G401 (cell line): ENCODE measurements at regions not wholly inside any gene's neighbourhood (a gene's known extent, or its start where the extent isn't known, plus 50 kb on each side); places are given as distances from the start of the nearest gene placed in this dataset.

Experiments used
- DNase-seq: peaks from one replicate; pipeline ENCODE4 v3.0.0-alpha.2; 2015; ENCODE audit warnings: low spot score
- in situ Hi-C: cut with HindIII; loops from 2 replicates; pipeline ENCODE4 v1.10.0; 2016; ENCODE audit warnings: low sequenced_read_pairs, mixed read lengths

GRCh38 chr7:115674467-115675024 lies 356.0 kb downstream of the TFEC start:
- in situ Hi-C loops, result no loop called here
- no peak for DNase-seq

GRCh38 chr7:115672024-115672423 lies 358.5 kb downstream of the TFEC start:
- in situ Hi-C loops, result no loop called here
- DNase-seq, result no peak

DNA sequence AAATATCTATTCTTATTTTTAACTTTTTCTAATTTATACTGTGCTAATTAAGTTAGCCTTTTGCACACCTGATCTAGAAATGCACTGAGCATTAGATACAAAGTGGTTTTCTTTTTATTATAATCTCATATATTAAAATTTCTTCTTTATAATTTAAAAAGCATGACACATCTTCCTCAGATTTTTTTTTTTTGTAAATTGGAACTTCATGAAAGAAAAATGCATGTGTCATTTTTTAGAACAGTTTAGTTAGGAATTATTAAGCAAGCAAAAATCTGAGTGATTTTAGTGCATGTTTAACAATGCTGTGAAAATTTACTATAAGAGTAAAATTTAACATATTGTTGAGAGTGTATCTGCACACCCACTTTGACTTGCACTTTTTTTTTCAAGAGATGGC lies 367.9 kb downstream of the TFEC start:
- no peak for DNase-seq
- in situ Hi-C loops, result no loop called here

- in situ Hi-C loops, result no loop called here
- DNase-seq, result no peak
Measured at GRCh38 chr7:115662120-115662519, 368.4 kb downstream of the TFEC start.

DNA sequence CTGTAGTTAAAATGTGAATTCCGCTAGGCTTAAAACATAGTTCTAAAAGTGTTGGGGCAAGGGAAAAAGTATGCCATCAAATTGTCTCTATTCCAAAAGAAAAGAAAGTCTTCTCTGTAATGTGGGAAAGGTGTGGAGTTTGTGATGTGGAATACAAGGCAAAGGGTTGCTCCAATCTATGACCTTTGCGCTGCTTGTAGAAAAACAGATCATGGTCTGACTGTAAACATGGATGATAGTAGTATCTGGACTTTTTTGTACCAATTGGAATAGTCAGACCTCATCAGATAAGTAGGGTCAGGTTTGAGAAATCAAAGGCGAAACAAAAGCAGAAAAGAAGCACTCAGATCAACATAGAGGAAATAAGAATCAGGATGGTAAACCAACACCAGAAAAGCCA lies 372.3 kb downstream of the TFEC start:
- in situ Hi-C loops, result no loop called here

DNA sequence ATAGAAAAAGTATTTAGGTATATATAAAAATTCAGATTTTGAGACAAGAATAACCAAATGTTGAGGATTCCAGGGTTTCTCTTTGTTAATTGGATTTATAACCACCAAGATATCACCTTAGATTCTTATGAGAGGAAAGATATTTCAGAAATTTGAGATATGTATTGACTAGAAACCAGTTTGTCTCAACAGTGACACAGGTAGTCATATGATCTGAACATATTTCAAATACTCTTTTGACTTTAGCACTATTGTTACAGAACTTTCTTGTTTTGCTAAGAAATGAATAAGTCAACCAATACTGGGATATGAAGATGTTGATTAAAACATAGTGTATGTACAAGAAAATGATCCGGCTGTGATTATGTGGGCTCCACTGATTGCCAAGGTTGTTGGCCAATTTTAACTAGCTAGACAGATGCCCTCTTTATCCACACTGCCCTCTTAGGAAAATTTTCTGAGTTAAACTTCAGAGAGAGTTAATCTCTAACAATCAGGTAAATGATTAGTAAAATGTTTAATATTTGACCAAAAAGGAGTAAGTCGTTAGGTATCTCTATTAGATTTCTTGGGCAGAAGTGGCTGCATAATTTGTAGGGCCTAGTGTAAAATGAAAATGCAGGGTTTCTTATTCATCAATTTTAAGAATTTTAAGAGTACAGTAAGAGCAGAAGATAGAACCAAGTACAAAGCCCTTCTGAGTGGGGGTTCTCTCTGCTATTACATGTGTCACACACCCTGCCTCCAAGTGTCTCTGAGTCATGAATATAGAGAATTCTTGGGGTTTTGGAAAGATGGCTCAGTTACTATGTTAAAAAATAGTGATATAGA lies 376.0 kb downstream of the TFEC start:
- in situ Hi-C loops, result no loop called here
- no peak for DNase-seq

More for the DNA sequence above, 372.3 kb downstream of the TFEC start:
- DNase-seq, result no peak

DNA sequence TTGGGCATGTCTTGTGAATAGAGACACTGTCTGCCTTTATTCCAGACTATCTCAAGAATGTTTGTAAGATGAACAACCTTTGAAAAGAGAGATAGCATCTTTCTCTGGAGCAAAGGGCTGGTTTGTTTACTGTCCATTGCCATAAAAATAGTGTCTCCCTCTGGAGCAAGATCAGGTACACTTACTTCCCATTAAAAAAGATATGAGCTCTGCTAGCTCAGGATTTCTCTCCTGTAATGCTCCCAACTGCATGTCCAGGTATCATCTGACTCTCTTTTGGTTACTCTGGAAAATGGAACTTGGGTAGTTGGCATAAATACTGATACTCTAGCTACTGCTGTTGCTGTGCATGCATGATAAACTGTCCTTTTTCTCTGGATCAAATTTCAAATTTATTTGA lies 381.1 kb downstream of the TFEC start:
- in situ Hi-C loops, result no loop called here
- no peak for DNase-seq

DNA sequence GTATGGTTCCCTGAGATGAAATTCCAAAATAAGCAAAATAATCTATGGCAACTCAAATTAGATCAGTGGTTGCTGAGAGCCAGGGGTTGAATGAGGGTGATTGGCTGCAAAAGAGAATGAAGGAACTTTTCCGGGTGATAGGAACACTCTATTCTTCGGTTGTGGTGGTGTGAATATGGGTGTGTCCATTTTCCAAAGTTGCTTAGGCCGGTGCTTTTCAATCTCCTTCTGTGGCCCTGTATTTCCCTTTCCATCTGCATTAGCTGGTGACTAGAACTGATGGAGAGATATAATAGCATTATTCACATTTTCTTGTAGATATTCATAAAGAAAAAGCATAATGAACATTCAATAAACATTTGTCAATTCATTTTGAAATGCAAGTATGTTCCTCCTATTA lies 382.9 kb downstream of the TFEC start:
- DNase-seq, result no peak
- in situ Hi-C loops, result no loop called here

- DNase-seq, result no peak
- in situ Hi-C loops, result no loop called here
Measured at GRCh38 chr7:115642194-115642593, 388.4 kb downstream of the TFEC start.

DNA sequence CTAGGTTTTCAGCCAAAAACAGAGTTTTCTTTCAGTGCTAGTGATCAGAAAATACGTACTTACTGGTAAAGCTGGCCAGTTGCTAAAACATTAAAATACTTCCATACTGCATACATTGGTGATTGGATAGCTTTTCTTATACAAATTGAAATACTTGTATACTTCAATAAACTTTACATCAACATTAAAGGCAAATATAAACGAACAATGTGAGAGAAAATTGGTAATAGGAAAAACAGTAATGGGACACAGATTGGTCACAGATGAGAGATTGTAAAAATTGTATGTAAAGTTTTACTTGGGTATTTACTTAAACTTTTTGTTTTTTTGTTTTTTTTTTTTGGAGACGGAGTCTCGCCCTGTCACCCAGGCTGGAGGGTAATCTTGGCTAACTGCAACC lies 391.7 kb downstream of the TFEC start:
- in situ Hi-C loops, result no loop called here
- DNase-seq, result no peak

GRCh38 chr7:115637128-115637527 lies 393.4 kb downstream of the TFEC start:
- DNase-seq, result no peak
- in situ Hi-C loops, result no loop called here

DNA sequence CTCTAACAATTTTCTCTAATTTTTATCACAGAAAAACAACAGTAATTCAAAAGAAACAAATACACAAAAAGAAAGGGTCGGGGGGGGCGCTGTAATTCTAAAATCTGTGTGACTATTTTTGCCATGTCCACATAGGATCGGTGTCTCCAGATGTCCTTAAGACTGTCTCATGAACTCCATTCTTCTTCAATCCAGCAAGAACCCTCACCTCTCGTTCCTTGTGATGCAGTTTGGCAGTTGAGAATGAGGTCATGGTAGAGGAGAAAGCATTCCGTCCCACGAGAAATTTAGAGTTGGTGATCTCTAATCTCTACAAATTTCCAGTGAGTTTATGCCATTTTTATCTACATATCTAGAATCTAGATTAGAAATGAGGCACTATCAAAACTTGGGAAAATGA lies 394.7 kb downstream of the TFEC start:
- no peak for DNase-seq
- in situ Hi-C loops, result no loop called here

DNA sequence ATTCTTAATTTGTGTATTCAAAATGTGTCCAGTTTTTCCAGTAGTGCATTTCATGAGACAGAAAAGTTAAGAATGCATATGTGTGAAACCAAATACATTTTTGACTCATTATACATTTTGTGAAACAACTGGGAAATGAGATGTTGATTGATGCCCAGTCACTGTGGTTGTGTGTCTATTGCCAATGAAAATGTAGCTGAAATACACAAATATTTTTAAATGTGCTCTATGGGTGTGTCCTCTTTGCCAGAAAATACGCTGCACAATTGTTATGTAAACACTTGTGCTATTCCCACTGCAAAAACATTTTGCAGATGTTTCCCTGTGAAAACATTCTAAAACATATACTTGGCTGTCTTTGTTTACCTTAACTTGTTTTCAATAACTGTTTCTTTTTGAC lies 395.2 kb downstream of the TFEC start:
- in situ Hi-C loops, result no loop called here
- no peak for DNase-seq

DNA sequence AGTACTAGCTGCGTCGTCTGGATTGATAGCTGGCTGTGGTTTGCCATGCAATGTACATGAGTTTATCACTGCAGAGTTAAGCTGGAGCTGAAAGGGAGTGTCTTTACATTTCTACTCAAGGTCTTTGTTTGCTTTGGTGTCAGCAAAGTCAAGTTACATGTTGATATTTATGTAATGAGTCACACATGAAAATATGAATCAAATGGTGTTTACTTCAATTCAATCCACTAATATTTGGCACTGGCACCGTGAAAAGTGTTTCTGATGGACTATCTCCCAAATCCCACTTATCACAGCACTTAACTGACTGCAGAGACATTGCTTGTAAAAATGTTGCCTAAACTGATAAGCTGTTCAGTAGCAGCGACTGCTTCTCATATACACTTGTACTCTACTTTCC lies 395.9 kb downstream of the TFEC start:
- in situ Hi-C loops, result no loop called here
- DNase-seq, result no peak

GRCh38 chr7:115632636-115633035 lies 397.9 kb downstream of the TFEC start:
- in situ Hi-C loops, result no loop called here
- DNase-seq, result no peak

GRCh38 chr7:115631782-115632181 lies 398.8 kb downstream of the TFEC start:
- DNase-seq, result no peak
- in situ Hi-C loops, result no loop called here

GRCh38 chr7:115630049-115630448 lies 400.5 kb downstream of the TFEC start:
- no peak for DNase-seq
- in situ Hi-C loops, result no loop called here

DNA sequence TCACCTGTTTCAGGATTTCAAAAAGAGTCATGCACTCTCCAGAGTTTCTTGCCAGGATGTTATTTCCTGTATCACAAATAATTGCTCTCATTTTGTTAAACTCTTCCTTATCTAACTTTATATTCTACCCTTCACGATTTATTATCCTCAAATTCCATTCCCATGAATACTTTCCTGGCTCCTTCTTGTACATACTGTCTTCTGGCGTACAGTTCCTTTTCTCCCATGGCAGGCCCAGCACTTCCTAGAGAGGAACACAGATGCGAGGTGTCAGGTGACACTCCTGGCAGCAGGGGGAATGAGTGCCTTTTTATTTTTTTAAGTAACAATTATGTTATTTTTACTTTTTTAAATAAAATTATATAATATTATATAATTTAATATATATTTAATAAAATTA lies 411.9 kb downstream of the TFEC start:
- in situ Hi-C loops, result no loop called here
- DNase-seq, result no peak

DNA sequence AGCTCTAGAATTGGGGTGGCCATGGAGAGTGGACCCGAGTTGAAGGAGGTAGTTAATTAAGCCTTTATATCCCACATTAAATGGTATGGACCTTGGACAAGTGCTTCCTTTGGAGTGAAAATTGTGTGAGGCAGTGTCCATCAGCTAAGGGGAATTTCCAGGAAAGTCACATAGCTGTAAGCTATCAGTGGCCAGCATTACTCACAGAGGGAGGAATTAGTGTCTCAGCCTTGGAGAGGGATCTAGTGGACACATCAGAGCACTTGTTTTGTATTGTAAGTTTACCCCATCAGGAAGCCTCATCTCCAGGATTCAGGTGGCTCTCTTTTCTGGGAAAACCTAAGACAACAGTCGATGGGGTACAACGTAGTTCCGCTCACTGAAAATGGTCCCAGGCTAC lies 416.7 kb downstream of the TFEC start:
- DNase-seq, result no peak
- in situ Hi-C loops, result no loop called here

- in situ Hi-C loops, result no loop called here
- DNase-seq, result no peak
Measured at GRCh38 chr7:115603416-115603815, 427.1 kb downstream of the TFEC start.

DNA sequence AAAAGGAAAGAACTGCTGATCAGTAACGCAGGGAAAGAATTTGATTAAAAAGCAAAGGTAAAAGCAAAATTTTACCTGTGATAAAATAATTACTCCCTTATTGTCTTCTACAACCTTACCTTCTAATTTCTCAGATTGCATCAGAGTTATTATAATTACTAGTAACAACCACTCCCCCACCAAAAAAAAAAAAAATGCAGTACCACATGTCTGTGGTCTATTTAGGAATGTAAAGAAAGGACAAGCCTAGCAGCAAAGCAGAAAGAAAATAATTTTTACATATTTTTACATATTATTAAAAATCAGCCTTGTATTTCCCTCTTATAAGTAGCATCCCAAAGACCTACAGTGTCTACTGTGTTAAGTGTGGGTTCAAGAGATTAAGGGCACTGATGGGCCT lies 430.4 kb downstream of the TFEC start:
- DNase-seq, result no peak
- in situ Hi-C loops, result no loop called here
